ENCODE measurements at regions not wholly inside any gene's neighbourhood (a gene's known extent, or its start where the extent isn't known, plus 50 kb on each side); places are given as distances from the start of the nearest gene placed in this dataset.

- FAIRE-seq = no peak
- dilution Hi-C loops (cut with MboI; ENCODE audit: extremely low pct_ligation_motif_present, low sequenced_read_pairs) = no loop called here
- H2AFZ ChIP-seq (ENCODE audit: control insufficient read depth, low read length) = no peak overlapping the region
- H3K9me3 ChIP-seq (ENCODE audit: control insufficient read depth, low read depth, low read length) = no peaks in the 10 kb centered on the region
- no peaks in the 10 kb centered on the region for H3K9me1 ChIP-seq (ENCODE audit: control insufficient read depth, extremely low read depth, insufficient read depth, low read length)
- no peaks in the 10 kb centered on the region for H3K27me3 ChIP-seq (ENCODE audit: control insufficient read depth, extremely low read depth, insufficient read depth, low read length)
- no peaks in the 10 kb centered on the region for H3K79me2 ChIP-seq (ENCODE audit: control insufficient read depth, insufficient read depth, low read length)
- H3K27ac ChIP-seq (ENCODE audit: control insufficient read depth, insufficient read depth, low read length) = no peak overlapping the region
- H3K36me3 ChIP-seq (ENCODE audit: control insufficient read depth in 2 of 2, extremely low read depth in 1 of 2, insufficient read depth in 2 of 2, low read length in 2 of 2) = no peaks in the 10 kb centered on the region
- H3K4me2 ChIP-seq (ENCODE audit: control insufficient read depth, extremely low read depth, insufficient read depth, low read depth, low read length) = no peak overlapping the region
- H3K4me1 ChIP-seq (ENCODE audit: control insufficient read depth, extremely low read depth, insufficient read depth, low read length) = no peaks in the 10 kb centered on the region
- no peak for TF ChIP-seq CTCF (optimal IDR thresholded peaks at IDR 0.05 in 1 of 3, IDR thresholded peaks at IDR 0.05 in 1 of 3, conservative IDR thresholded peaks at IDR 0.05 in 1 of 3; ENCODE audit: extremely low read depth in 1 of 3, insufficient read depth in 2 of 3, low read length in 3 of 3)
- no peak for TF ChIP-seq EZH2 (IDR thresholded peaks at IDR 0.05; ENCODE audit: low read length)
- H3K9ac ChIP-seq (ENCODE audit: control insufficient read depth, extremely low read depth, insufficient read depth, low read length) = no peak overlapping the region
- no peaks in the 10 kb centered on the region for H4K20me1 ChIP-seq (ENCODE audit: control insufficient read depth, extremely low read depth, insufficient read depth, low read length)
- no peak overlapping the region for H3K4me3 ChIP-seq (ENCODE audit: control insufficient read depth in 2 of 3, extremely low read depth in 1 of 3, insufficient read depth in 2 of 3, low read depth in 1 of 3, low read length in 3 of 3)
- no peak for DNase-seq (ENCODE audit: low read depth, low spot score)
These were observed 186.6 kb upstream of the MAOA start for GRCh38 chrX:43469391-43470054.

GRCh38 chrX:43474321-43474720, 181.8 kb upstream of the MAOA start:
- FAIRE-seq = peak; percentile 53
- no peak overlapping the region for H2AFZ ChIP-seq (ENCODE audit: control insufficient read depth, low read length)
- no peaks in the 10 kb centered on the region for H3K4me1 ChIP-seq (ENCODE audit: control insufficient read depth, extremely low read depth, insufficient read depth, low read length)
- no peak overlapping the region for H3K27ac ChIP-seq (ENCODE audit: control insufficient read depth, insufficient read depth, low read length)
- H3K36me3 ChIP-seq (ENCODE audit: control insufficient read depth in 2 of 2, extremely low read depth in 1 of 2, insufficient read depth in 2 of 2, low read length in 2 of 2) = no peaks in the 10 kb centered on the region
- H3K9me1 ChIP-seq (ENCODE audit: control insufficient read depth, extremely low read depth, insufficient read depth, low read length) = no peaks in the 10 kb centered on the region
- H3K27me3 ChIP-seq (ENCODE audit: control insufficient read depth, extremely low read depth, insufficient read depth, low read length) = no peaks in the 10 kb centered on the region
- H3K4me3 ChIP-seq (ENCODE audit: control insufficient read depth in 2 of 3, extremely low read depth in 1 of 3, insufficient read depth in 2 of 3, low read depth in 1 of 3, low read length in 3 of 3) = no peak overlapping the region
- dilution Hi-C loops (cut with MboI; ENCODE audit: extremely low pct_ligation_motif_present, low sequenced_read_pairs) = no loop called here
- no peak overlapping the region for H3K9ac ChIP-seq (ENCODE audit: control insufficient read depth, extremely low read depth, insufficient read depth, low read length)
- TF ChIP-seq CTCF (optimal IDR thresholded peaks at IDR 0.05 in 1 of 3, IDR thresholded peaks at IDR 0.05 in 1 of 3, conservative IDR thresholded peaks at IDR 0.05 in 1 of 3; ENCODE audit: extremely low read depth in 1 of 3, insufficient read depth in 2 of 3, low read length in 3 of 3) (peak in 2 of 3 experiments; percentile 3 to 20), EZH2 (IDR thresholded peaks at IDR 0.05; ENCODE audit: low read length) (no peak)
- H4K20me1 ChIP-seq (ENCODE audit: control insufficient read depth, extremely low read depth, insufficient read depth, low read length) = no peaks in the 10 kb centered on the region
- peak; percentile 13 for DNase-seq (ENCODE audit: low read depth, low spot score)
- no peaks in the 10 kb centered on the region for H3K79me2 ChIP-seq (ENCODE audit: control insufficient read depth, insufficient read depth, low read length)
- H3K9me3 ChIP-seq (ENCODE audit: control insufficient read depth, low read depth, low read length) = no peaks in the 10 kb centered on the region
- H3K4me2 ChIP-seq (ENCODE audit: control insufficient read depth, extremely low read depth, insufficient read depth, low read depth, low read length) = no peak overlapping the region
